Ishikawa (cell line): ENCODE measurements at regions not wholly inside any gene's neighbourhood (a gene's known extent, or its start where the extent isn't known, plus 50 kb on each side); places are given as distances from the start of the nearest gene placed in this dataset.

Experiments used
- EGR1 ChIP-seq: IDR thresholded peaks from 2 replicates; pipeline ENCODE4 v1.6.1; 2012
- MAX ChIP-seq: IDR thresholded peaks from 2 replicates; pipeline ENCODE4 v1.6.1; 2012
- RAD21 ChIP-seq: IDR thresholded peaks from 2 replicates; pipeline ENCODE4 v1.6.1; 2012; ENCODE audit warnings: low read depth
- TAF1 ChIP-seq: IDR thresholded peaks from 2 replicates; pipeline ENCODE4 v1.6.1; 2012; ENCODE audit warnings: low read depth, mild to moderate bottlenecking
- TCF12 ChIP-seq: IDR thresholded peaks from 2 replicates; pipeline ENCODE4 v1.6.1; 2012; ENCODE audit warnings: low read depth
- USF1 ChIP-seq: IDR thresholded peaks from 2 replicates; pipeline ENCODE4 v1.6.1; 2012
- YY1 ChIP-seq: IDR thresholded peaks from 2 replicates; pipeline ENCODE4 v1.6.1; 2012; ENCODE audit warnings: low read depth

DNA sequence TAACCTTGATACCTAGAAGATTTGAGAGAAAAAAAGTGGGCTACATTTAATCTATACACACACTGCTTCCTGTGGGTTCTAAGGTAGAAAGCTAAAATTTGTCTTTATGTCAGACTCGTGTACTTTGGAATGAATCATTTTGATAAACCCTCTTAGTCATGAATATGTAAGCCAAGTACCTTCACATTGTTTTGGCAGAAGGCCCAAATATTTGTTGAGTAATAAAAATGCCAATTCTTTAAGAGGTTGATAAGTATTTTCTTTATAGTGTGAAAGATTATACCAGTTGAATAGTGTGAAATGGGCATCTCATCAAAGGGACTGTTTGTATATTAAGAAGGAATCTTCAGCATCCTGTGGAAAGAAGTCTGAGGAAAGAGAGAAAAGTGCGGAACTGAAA, 1464.7 kb upstream of the ZEB2 start:
- TF ChIP-seq MAX (no peak), YY1 (no peak), RAD21 (no peak), EGR1 (no peak), USF1 (no peak), TCF12 (no peak), TAF1 (no peak)
